Osteocyte (in vitro differentiated cells): ENCODE measurements at regions not wholly inside any gene's neighbourhood (a gene's known extent, or its start where the extent isn't known, plus 50 kb on each side); places are given as distances from the start of the nearest gene placed in this dataset.

Source experiments
- DNase-seq: peaks from one replicate; pipeline ENCODE4 v3.0.0; 2021; ENCODE audit warnings: mixed read lengths; ENCODE audit not compliant: unreplicated experiment; ENCODE audit errors: extremely low spot score
- H3K27ac Mint-ChIP-seq: one replicate; pipeline ENCODE4 v1.8.0; 2021; ENCODE audit warnings: mild to moderate bottlenecking, mixed read lengths; ENCODE audit not compliant: unreplicated experiment
- H3K27me3 Mint-ChIP-seq: one replicate; pipeline ENCODE4 v1.8.0; 2021; ENCODE audit warnings: mixed read lengths; ENCODE audit not compliant: unreplicated experiment
- H3K36me3 Mint-ChIP-seq: one replicate; pipeline ENCODE4 v1.8.0; 2021; ENCODE audit warnings: mixed read lengths; ENCODE audit not compliant: unreplicated experiment
- H3K4me1 Mint-ChIP-seq: one replicate; pipeline ENCODE4 v1.8.0; 2021; ENCODE audit warnings: mixed read lengths; ENCODE audit not compliant: unreplicated experiment
- H3K4me3 Mint-ChIP-seq: one replicate; pipeline ENCODE4 v1.8.0; 2021; ENCODE audit warnings: mild to moderate bottlenecking, moderate library complexity, mixed read lengths; ENCODE audit not compliant: unreplicated experiment
- H3K9me3 Mint-ChIP-seq: one replicate; pipeline ENCODE4 v1.8.0; 2021; ENCODE audit warnings: mixed read lengths; ENCODE audit not compliant: unreplicated experiment
- CTCF ChIP-seq: fragments of 200-600 bp; sonication (generic); IDR thresholded peaks from 2 replicates; pipeline ENCODE4 v1.5.0; 2021; ENCODE audit warnings: antibody characterized with exemption, mild to moderate bottlenecking, moderate library complexity

GRCh38 chr12:59887178-59887577 is 291.3 kb downstream of the SLC16A7 start:
- Mint-ChIP-seq H3K4me3 (no peak overlapping the region), H3K36me3 (no peaks in the 10 kb centered on the region), H3K9me3 (no peaks in the 10 kb centered on the region), H3K4me1 (peaks cover 19% of the 10 kb centered on the region), H3K27ac (no peak overlapping the region), H3K27me3 (no peaks in the 10 kb centered on the region)
- no peak for DNase-seq
- no peak for TF ChIP-seq CTCF

GRCh38 chr12:59890896-59891579 is 295.2 kb downstream of the SLC16A7 start:
- H3K4me1 Mint-ChIP-seq = peaks cover 14% of the 10 kb centered on the region
- H3K36me3 Mint-ChIP-seq = no peaks in the 10 kb centered on the region

GRCh38 chr12:59895166-59895775 is 299.4 kb downstream of the SLC16A7 start:
- Mint-ChIP-seq H3K27ac (no peak overlapping the region), H3K9me3 (peaks cover 4% of the 10 kb centered on the region), H3K4me3 (no peak overlapping the region), H3K27me3 (no peaks in the 10 kb centered on the region), H3K4me1 (peaks cover 10% of the 10 kb centered on the region), H3K36me3 (no peaks in the 10 kb centered on the region)
- no peak for DNase-seq
- TF ChIP-seq CTCF = no peak

More at GRCh38 chr12:59890896-59891579, 295.2 kb downstream of the SLC16A7 start:
- Mint-ChIP-seq H3K4me3 (no peak overlapping the region), H3K27ac (no peak overlapping the region), H3K27me3 (no peaks in the 10 kb centered on the region), H3K9me3 (no peaks in the 10 kb centered on the region)
- no peak for DNase-seq
- no peak for TF ChIP-seq CTCF

GRCh38 chr12:59904874-59905521 is 309.2 kb downstream of the SLC16A7 start:
- no peak for TF ChIP-seq CTCF
- peak overlapping the region; percentile 24 for H3K27ac Mint-ChIP-seq
- H3K27me3 Mint-ChIP-seq = no peaks in the 10 kb centered on the region
- H3K9me3 Mint-ChIP-seq = no peaks in the 10 kb centered on the region
- H3K4me1 Mint-ChIP-seq = peaks cover 19% of the 10 kb centered on the region
- H3K36me3 Mint-ChIP-seq = no peaks in the 10 kb centered on the region
- no peak overlapping the region for H3K4me3 Mint-ChIP-seq
- DNase-seq = no peak

GRCh38 chr12:59911516-59911915 is 315.7 kb downstream of the SLC16A7 start:
- TF ChIP-seq CTCF = no peak
- no peak for DNase-seq

More at GRCh38 chr12:59911516-59911915, 315.7 kb downstream of the SLC16A7 start:
- H3K27ac Mint-ChIP-seq = no peak overlapping the region
- no peaks in the 10 kb centered on the region for H3K9me3 Mint-ChIP-seq
- H3K36me3 Mint-ChIP-seq = no peaks in the 10 kb centered on the region
- H3K4me1 Mint-ChIP-seq = no peaks in the 10 kb centered on the region
- H3K27me3 Mint-ChIP-seq = no peaks in the 10 kb centered on the region
- no peak overlapping the region for H3K4me3 Mint-ChIP-seq
